GM12878 (cell line): ENCODE measurements at regions not wholly inside any gene's neighbourhood (a gene's known extent, or its start where the extent isn't known, plus 50 kb on each side); places are given as distances from the start of the nearest gene placed in this dataset.

Source experiments
- ATAC-seq: fragments of 200-7000 bp; cut with Tn5 transposase; 3 replicates; pipeline ENCODE4 v1.9.1; 2020; ENCODE audit warnings: mild to moderate bottlenecking, moderate library complexity
- BruUV-seq: library from RNA; stranded (reverse); fragments of 400-500 nt; replicated peaks from 2 replicates; lab custom pipeline; 2021; lab: Mats Ljungman, UMichigan
- CTCF ChIA-PET: fragments of 300-600 bp; sonication (Branson Sonifier 250); formaldehyde crosslinking; extraction: SDS; loops from one replicate; lab custom pipeline; 2021; ENCODE audit warnings: inconsistent platforms; lab: Yijun Ruan, JAX
- POLR2A ChIA-PET: fragments of 350-600 bp; formaldehyde crosslinking; extraction: SDS; loops from one replicate; lab custom pipeline; 2021; ENCODE audit warnings: inconsistent platforms; lab: Charles Lee
- RAD21 ChIA-PET: fragments of 300-600 bp; sonication (Branson Sonifier 250); formaldehyde crosslinking; loops from one replicate; lab custom pipeline; 2023; ENCODE audit warnings: antibody characterized with exemption; ENCODE audit not compliant: unreplicated experiment; lab: Charles Lee
- SMC1A ChIA-PET: fragments of 300-600 bp; sonication (Branson Sonifier 250); formaldehyde crosslinking; loops from one replicate; lab custom pipeline; 2023; ENCODE audit not compliant: unreplicated experiment, uncharacterized antibody; lab: Charles Lee
- DNase-seq: peaks from one replicate; pipeline ENCODE4 v3.0.0-alpha.2; 2011; ENCODE audit warnings: low read depth, low spot score
- FAIRE-seq: peaks from 3 replicates; lab custom pipeline; 2011; peaks lifted over from hg19 to GRCh38; lab: Jason Lieb, UNC
- H2AFZ ChIP-seq: 2 replicates; pipeline ENCODE4 v1.6.0; 2011; ENCODE audit warnings: low read depth, low read length, control low read depth; ENCODE audit not compliant: control insufficient read depth
- H3K27ac ChIP-seq: 2 replicates; pipeline ENCODE4 v1.5.1; 2011; ENCODE audit warnings: control low read depth; ENCODE audit not compliant: control insufficient read depth, insufficient read depth
- H3K27me3 ChIP-seq, 2 experiments: replicated peaks in 1 of 2; 2 replicates each; pipeline versions ENCODE4 v1.6.0 to v1.6.1; 2011; ENCODE audit warnings: low read length in 1 of 2; ENCODE audit not compliant: control insufficient read depth in 2 of 2, insufficient read depth in 2 of 2
- H3K36me3 ChIP-seq, 2 experiments: 2 replicates each; pipeline ENCODE4 v1.5.1; 2011; ENCODE audit warnings: low read length in 1 of 2; ENCODE audit not compliant: control insufficient read depth in 2 of 2, insufficient read depth in 2 of 2
- H3K4me1 ChIP-seq: 2 replicates; pipeline ENCODE4 v1.6.1; 2011; ENCODE audit warnings: mild to moderate bottlenecking, low read length, moderate library complexity, mixed read lengths; ENCODE audit not compliant: control insufficient read depth, insufficient read depth
- H3K4me2 ChIP-seq: 2 replicates; pipeline ENCODE4 v1.6.0; 2011; ENCODE audit warnings: control low read depth; ENCODE audit not compliant: control insufficient read depth, insufficient read depth
- H3K4me3 ChIP-seq: fragments of 200-600 bp; sonication (generic); 2 replicates; pipeline ENCODE4 v1.5.1; 2016
- H3K79me2 ChIP-seq: 2 replicates; pipeline ENCODE4 v1.6.0; 2011; ENCODE audit warnings: low read length; ENCODE audit not compliant: control insufficient read depth, insufficient read depth
- H3K9ac ChIP-seq: 2 replicates; pipeline ENCODE4 v1.8.0; 2011; ENCODE audit warnings: low read length, control low read depth, mixed read lengths; ENCODE audit not compliant: control insufficient read depth, insufficient read depth
- H3K9me3 ChIP-seq: replicated peaks from 3 replicates; pipeline ENCODE4 v1.5.1; 2011; ENCODE audit warnings: mild to moderate bottlenecking, low read length; ENCODE audit not compliant: control insufficient read depth, insufficient read depth
- H4K20me1 ChIP-seq: 2 replicates; pipeline ENCODE4 v1.6.0; 2011; ENCODE audit not compliant: control insufficient read depth, insufficient read depth
- CREM ChIP-seq: IDR thresholded peaks from 2 replicates; pipeline ENCODE4 v1.6.1; 2014; ENCODE audit warnings: antibody characterized with exemption, low read depth
- GABPA ChIP-seq: IDR thresholded peaks from 2 replicates; pipeline ENCODE4 v1.6.1; 2014; ENCODE audit warnings: antibody characterized with exemption, low read depth, mild to moderate bottlenecking, inconsistent platforms
- HCFC1 ChIP-seq: fragments of 150-350 bp; IDR thresholded peaks from 2 replicates; pipeline ENCODE4 v1.6.1; 2014; ENCODE audit warnings: low read length
- IKZF1 ChIP-seq: fragments of 450-650 bp; conservative IDR thresholded peaks from 2 replicates; pipeline ENCODE4 v1.6.1; 2017; ENCODE audit warnings: antibody characterized with exemption, mild to moderate bottlenecking
- JUND ChIP-seq: IDR thresholded peaks from 2 replicates; pipeline ENCODE4 v1.6.1; 2012; ENCODE audit warnings: low read depth, mild to moderate bottlenecking, low read length, improper control_type of control experiment, moderate library complexity
- MEF2A ChIP-seq: IDR thresholded peaks from 2 replicates; pipeline ENCODE4 v1.6.1; 2011; ENCODE audit warnings: low read depth, mild to moderate bottlenecking, low read length, moderate library complexity; ENCODE audit not compliant: insufficient read depth
- NR2F1 ChIP-seq: fragments of 450-650 bp; conservative IDR thresholded peaks from 2 replicates; pipeline ENCODE4 v1.6.1; 2017; ENCODE audit warnings: mild to moderate bottlenecking
- POLR2A ChIP-seq: IDR thresholded peaks from 2 replicates; pipeline ENCODE4 v1.6.1; 2011; ENCODE audit warnings: low read depth, mild to moderate bottlenecking, low read length
- REST ChIP-seq: IDR thresholded peaks from 2 replicates; pipeline ENCODE4 v1.6.1; 2012; ENCODE audit warnings: mild to moderate bottlenecking, low read depth, low read length
- RFX5 ChIP-seq: IDR thresholded peaks from 2 replicates; pipeline ENCODE4 v1.6.1; 2011; ENCODE audit warnings: low read depth, low read length, improper control_type of control experiment
- SMAD1 ChIP-seq: fragments of 450-650 bp; IDR thresholded peaks from 2 replicates; pipeline ENCODE4 v1.6.1; 2018; ENCODE audit warnings: mild to moderate bottlenecking, low read depth; ENCODE audit not compliant: partially characterized antibody
- SMC3 ChIP-seq: IDR thresholded peaks from 2 replicates; pipeline ENCODE4 v1.6.1; 2011; ENCODE audit warnings: low read length, improper control_type of control experiment, borderline replicate concordance
- STAT1 ChIP-seq: fragments of 450-650 bp; conservative IDR thresholded peaks from 2 replicates; pipeline ENCODE4 v1.6.1; 2014; ENCODE audit warnings: antibody characterized with exemption, mild to moderate bottlenecking
- ZNF384 ChIP-seq: IDR thresholded peaks from 2 replicates; pipeline ENCODE4 v1.6.1; 2012; ENCODE audit warnings: low read depth, mild to moderate bottlenecking, low read length, improper control_type of control experiment, borderline replicate concordance
- WGBS: methylation state at CpG from one replicate; pipeline ENCODE4 v1.1.6; 2016; ENCODE audit warnings: low lambda C conversion rate; ENCODE audit not compliant: insufficient replicate concordance, insufficient coverage; ENCODE audit errors: missing lambda C conversion rate; 5-methylcytosine and 5-hydroxymethylcytosine counted together
- in situ Hi-C: fragments of 300-500 bp; cut with MboI; formaldehyde crosslinking; loops from 9 replicates; pipeline ENCODE4 v1.14.3; 2018; ENCODE audit warnings: mixed read lengths
- intact Hi-C: fragments of 100-400 bp; cut with micrococcal nuclease; formaldehyde crosslinking; loops from one replicate; pipeline ENCODE4 v1.14.2; 2022; ENCODE audit not compliant: unreplicated experiment

- DNase-seq (no peak), ATAC-seq (no peak), FAIRE-seq (no peak)
- TF ChIP-seq HCFC1 (no peak), POLR2A (no peak), CREM (no peak), STAT1 (no peak), MEF2A (no peak)
- WGBS: 74% methylated on average over 2 of the region's 2 CpGs
- H4K20me1 ChIP-seq: no peaks in the 10 kb centered on the region
- RAD21 ChIA-PET: no interaction called here
- intact Hi-C loops (no loop called here), in situ Hi-C loops (no loop called here)
- SMC1A ChIA-PET: interaction anchor here (0.5 kb wide), 1 partner anchor 181 kb away, joined by 3 read pairs; no protein-coding TSS in a partner anchor
- no peak overlapping the region for H3K4me2 ChIP-seq
- no peak overlapping the region for H3K27ac ChIP-seq
- no peaks in the 10 kb centered on the region for H3K79me2 ChIP-seq
- BruUV-seq: no TSS peak
- H3K36me3 ChIP-seq: no peaks in the 10 kb centered on the region
- no peaks in the 10 kb centered on the region; the same call in 1 of the 3 replicates for H3K9me3 ChIP-seq
- no peaks in the 10 kb centered on the region for H3K27me3 ChIP-seq
- H3K4me1 ChIP-seq: no peaks in the 10 kb centered on the region
- no peak overlapping the region for H3K4me3 ChIP-seq
- CTCF ChIA-PET: no interaction called here
- POLR2A ChIA-PET: no interaction called here
- no peak overlapping the region for H2AFZ ChIP-seq
- H3K9ac ChIP-seq: no peak overlapping the region
These were observed 160.4 kb upstream of the SPACA1 start for GRCh38 chr6:87887266-87887665.

GRCh38 chr6:87884203-87884602, 163.4 kb upstream of the SPACA1 start:
- no peaks in the 10 kb centered on the region for H3K27me3 ChIP-seq
- no TSS peak for BruUV-seq
- H3K79me2 ChIP-seq: no peaks in the 10 kb centered on the region
- intact Hi-C loops: no loop called here
- H4K20me1 ChIP-seq: no peaks in the 10 kb centered on the region
- TF ChIP-seq JUND: no peak
- TF ChIP-seq SMC3: no peak
- TF ChIP-seq GABPA: no peak
- TF ChIP-seq IKZF1: no peak
- TF ChIP-seq NR2F1: no peak
- no peak for TF ChIP-seq REST
- no peak for TF ChIP-seq ZNF384
- TF ChIP-seq MEF2A: no peak
- TF ChIP-seq RFX5: no peak
- no peak for TF ChIP-seq STAT1
- no peak for TF ChIP-seq SMAD1
- no peak for TF ChIP-seq POLR2A
- POLR2A ChIA-PET: no interaction called here
- no peak for DNase-seq
- FAIRE-seq: no peak
- H3K4me3 ChIP-seq: no peak overlapping the region
- no peaks in the 10 kb centered on the region for H3K4me1 ChIP-seq
- no peak for ATAC-seq
- WGBS: 100% methylated on average over 1 of the region's 1 CpG
- CTCF ChIA-PET: interaction anchor here (0.6 kb wide), 1 partner anchor 412 kb away, joined by 3 read pairs; no protein-coding TSS in a partner anchor
- no peaks in the 10 kb centered on the region for H3K36me3 ChIP-seq
- SMC1A ChIA-PET: interaction anchor here (1.5 kb wide), 1 partner anchor 13 kb away, joined by 5 read pairs; no protein-coding TSS in a partner anchor
- peaks cover 4% of the 10 kb centered on the region; the same call in 2 of the 3 replicates for H3K9me3 ChIP-seq
- H3K4me2 ChIP-seq: no peak overlapping the region
- H2AFZ ChIP-seq: no peak overlapping the region
- no peak overlapping the region for H3K27ac ChIP-seq
- no peak overlapping the region for H3K9ac ChIP-seq
- in situ Hi-C loops: no loop called here
- RAD21 ChIA-PET: no interaction called here
